GM19324 (cell line): ENCODE measurements at regions not wholly inside any gene's neighbourhood (a gene's known extent, or its start where the extent isn't known, plus 50 kb on each side); places are given as distances from the start of the nearest gene placed in this dataset.
A peak's percentile ranks its signal among the peaks of the same experiment; 100 is the strongest.
"Not testable (repeated sequence)": the region's sequence is repeated elsewhere in the genome, so short reads cannot be mapped to it uniquely, and the experiment has no call there.

Source experiments
- ATAC-seq: cut with Tn5 transposase; IDR thresholded peaks from one replicate; pipeline ENCODE4 v1.9.1; 2021; ENCODE audit warnings: mild to moderate bottlenecking, moderate library complexity; ENCODE audit not compliant: unreplicated experiment, low FRiP score

DNA sequence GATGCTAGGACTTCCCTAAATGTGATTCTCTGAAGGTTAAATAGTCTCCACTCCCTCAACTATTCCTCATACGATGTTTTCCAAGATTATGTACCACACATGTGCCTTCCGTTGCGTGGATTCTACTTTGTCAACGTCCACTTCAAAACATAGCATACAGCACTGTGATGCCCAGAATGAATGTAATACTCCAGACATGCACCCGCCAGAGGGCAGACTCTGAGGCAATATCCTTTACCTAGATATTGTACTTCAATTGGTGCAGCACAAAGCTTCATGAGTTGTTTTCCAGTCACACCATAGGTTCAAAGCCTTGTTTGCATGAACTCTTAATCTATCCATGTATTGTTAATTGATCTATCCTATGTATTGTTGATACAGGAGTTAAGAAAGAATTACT lies 201.0 kb upstream of the NABP1 start:
- ATAC-seq: no peak

DNA sequence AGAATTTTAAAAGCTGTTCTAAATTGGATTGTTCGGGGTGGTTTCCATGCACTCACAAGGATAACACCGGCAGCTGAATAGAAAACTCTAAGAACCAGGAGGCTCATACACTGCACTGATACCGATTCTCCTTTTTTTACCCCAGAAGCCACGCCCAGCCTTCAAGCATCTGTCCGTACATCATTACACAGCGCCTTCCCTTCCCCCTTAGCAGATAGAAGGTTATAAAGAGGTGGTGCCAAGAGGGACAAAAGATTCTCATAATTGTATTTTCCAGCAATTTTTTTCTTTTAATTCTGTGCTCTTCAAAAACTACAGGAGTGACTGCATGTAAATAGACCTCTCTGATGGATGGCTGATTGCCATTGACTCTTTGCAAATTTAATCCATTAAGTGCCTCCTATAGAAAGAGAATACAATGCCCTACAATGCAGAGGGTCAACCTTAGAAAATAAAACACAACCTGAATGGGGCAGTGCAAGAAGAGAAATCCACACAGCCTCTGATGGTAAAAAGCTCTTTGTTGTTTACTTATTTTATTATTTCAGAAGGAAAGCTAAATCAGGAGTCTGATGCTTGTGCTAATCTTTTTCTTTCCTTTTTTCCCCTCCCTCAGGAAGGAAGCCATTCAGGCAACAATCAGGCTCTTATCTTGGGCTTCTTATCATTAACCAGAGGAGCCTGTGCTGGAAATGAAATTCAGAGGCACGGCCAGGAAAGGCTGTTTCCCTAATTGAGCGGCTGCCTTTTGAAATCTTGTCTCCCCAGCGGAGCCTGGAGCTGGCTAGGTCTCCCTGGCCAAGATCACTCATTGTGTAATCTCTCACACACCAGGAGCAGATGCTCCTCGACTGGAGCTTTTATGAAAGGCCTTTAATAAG lies 198.9 kb upstream of the NABP1 start:
- ATAC-seq: no peak

DNA sequence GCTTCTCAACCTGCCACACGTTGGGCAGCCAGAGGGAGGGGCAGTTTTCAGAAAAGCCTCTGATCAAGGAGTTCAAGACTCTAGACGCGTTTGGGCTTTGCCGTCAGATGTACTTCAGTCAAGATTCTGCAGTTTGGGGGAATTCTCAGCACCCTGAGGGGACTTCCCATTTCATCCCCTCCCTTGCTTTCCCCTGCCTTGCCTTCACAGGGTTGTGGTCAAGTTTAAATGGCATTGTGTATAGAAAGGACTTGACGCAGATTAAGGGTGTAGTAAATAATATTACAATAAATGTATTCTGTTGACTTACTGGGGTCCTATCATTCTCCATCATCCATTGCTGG lies 198.3 kb upstream of the NABP1 start:
- peak; percentile 48 for ATAC-seq

DNA sequence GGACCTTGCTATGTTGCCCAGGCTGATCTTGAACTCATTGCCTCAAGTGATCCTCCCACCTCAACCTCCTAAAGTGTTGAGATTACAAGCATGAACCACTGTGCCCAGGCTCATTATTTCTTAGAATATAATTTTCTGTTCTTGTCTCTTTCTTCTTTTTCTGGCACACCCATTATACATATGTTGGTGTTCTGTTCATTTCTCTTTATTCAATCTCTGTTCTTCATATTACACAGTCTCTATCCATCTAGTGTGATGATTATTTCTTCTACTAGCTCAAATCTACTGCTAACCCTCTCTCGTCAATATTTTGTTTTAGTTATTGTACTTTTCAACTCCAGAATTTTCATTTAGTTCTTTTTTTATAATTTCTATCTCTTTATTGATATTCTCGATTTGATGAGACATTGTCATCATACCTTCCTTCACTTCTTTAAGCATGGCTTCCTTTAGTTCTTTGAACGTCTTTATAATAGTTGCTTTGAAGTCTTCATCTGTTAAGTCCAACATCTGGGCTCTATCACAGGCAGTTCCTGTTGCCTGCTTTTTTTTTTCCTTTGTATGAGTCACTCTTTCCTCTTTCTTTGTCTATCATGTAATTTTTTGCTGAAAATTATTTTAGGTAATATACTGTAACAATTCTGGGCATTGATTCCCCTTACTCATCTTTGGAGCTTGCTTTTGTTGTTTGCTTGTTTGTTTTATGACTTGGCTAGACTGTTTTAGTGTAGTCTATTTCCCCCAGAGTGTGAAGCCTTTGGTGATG lies 196.4 kb upstream of the NABP1 start:
- no peak for ATAC-seq

DNA sequence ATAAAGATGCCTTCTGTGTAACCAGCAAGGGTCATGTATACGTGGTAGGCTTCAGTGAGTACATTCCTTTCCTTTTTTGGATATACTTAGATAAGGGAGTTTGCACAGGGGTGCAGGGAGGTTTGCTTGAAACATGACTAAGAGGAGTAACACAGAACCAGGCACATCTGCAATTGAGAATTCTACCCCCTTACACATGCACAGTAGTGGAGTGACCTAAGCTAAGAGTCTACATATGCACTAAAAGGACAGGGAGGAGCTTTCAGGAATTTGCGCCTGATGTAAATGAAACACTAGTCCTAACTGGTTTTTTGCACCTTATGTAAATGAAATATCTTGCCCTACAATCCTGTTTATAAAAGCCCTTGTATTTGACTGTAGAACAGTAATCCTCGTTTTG lies 194.8 kb upstream of the NABP1 start:
- no peak for ATAC-seq

DNA sequence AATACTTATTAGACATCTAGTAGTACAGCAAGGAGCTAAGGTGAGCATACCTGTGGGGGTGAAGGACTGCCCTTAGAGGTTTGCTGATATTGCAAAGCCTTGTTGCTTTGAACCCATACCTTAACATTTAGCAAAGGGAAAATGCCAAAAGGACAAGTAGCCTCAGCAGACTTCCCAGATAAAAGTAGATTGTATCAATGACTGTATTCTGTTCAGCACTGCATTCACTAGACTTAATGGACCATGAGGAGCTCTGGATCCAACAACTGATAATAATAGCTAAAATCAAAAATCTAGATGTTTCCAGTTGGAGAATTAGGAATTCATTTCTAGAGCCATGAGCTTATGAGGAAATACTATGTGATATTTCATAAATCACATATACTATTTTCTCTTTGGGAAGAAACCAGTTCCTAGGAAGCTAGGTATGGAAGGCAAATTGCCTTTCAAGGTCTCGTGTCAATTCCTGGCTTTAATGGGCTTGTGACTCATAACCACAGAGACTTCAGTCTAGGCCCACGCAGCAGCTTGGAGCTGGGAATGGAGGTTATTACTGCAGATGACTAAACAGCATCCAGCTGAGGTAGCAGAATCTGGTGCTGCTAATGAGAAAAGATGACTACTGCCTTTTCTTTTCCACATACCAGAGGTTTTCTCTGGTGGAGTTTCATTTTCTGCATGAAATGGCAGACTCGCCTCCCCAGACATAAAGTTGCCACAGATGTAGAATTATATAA lies 191.2 kb upstream of the NABP1 start:
- ATAC-seq: no peak

DNA sequence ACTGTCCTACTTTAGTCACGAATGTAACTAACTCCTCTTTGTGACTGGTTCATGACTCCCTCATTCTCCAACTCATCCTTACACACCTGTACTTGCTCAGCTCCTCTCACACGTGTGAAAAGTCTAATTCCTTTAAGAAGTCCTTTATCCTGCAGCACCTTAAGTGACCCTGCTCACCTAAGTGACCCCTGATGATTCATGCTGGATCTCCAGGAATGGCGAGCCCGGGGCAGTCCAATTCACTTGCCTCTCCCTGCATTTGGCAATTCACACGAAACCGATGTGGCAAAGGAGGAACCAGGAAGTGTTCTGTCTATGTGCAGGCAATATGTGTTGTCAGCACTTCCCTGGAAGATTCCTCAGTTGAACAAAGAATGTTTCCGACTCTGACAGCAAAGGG lies 189.8 kb upstream of the NABP1 start:
- ATAC-seq: no peak

DNA sequence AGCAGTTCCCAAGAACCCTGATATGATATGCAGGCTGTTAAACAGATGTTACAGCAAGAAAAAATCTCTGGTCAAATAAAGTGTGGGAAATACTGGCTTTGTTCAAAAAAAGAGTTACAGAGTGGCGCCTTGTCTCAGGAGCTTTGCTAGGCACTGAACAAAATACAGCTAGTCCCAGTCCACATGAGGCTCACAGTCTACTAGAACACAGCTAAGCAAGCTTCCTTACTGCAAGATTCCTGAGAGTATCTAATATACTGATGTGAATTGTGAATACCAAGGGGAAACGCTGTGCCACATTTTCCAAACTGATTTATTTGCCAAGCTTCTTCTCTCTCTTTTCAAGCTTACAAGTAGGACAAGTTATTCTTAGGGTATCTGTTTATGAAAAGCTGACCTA lies 188.8 kb upstream of the NABP1 start:
- ATAC-seq: no peak

DNA sequence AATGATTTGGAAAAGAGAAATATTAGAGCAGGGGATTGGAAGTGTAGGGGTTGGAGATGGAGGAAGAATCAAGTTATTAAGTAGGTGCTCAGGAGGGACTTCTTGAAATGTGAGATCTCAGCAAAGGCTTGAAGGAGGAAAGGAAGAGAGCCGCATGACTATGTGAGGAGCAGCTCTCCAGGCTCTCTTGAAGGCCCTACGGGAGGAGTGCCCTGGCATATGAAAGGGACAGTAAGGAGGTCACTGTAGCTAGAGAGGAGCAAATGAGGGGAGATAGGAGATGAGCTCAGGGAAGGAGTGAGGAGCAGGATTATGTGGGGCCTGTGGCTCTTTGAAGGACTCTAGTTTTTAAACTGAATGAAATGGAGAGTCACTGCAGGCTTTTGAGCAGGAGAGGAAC lies 181.1 kb upstream of the NABP1 start:
- ATAC-seq: no peak

DNA sequence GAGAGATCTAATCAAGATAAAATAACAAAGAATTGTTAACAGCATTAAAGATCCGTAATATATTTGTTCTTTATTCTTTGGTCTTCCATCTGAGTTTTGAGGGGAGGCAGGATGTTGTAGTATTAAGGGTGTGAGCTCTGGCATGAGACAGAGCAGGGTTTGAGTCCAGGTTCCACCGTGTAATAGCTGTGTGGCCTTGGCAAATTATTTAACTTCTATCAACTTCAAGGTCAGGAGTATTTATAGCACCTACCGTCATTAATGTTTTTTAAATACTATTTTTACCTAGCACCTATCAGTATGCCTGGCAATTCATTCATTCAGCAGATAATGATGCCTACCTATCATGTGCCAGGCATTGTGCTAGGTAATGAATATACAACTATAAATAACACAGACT lies 180.1 kb upstream of the NABP1 start:
- no peak for ATAC-seq

DNA sequence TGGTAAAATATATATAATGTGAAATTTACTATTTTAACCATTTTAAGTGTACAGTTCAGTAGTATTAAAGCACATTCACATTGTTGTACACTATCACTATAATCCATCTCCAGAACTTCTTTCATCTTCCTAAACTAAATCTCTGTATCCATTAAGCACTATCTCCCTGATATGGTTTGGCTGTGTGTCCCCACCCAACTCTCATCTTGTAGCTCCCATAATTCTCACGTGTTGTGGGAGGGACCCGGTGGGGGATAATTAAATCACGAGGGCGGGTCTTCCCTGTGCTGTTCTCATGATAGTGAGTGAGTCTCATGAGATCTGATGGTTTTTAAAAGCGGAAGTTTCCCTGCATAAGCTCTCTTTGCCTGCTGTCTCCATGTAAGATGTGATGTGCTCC lies 178.9 kb upstream of the NABP1 start:
- ATAC-seq: no peak

DNA sequence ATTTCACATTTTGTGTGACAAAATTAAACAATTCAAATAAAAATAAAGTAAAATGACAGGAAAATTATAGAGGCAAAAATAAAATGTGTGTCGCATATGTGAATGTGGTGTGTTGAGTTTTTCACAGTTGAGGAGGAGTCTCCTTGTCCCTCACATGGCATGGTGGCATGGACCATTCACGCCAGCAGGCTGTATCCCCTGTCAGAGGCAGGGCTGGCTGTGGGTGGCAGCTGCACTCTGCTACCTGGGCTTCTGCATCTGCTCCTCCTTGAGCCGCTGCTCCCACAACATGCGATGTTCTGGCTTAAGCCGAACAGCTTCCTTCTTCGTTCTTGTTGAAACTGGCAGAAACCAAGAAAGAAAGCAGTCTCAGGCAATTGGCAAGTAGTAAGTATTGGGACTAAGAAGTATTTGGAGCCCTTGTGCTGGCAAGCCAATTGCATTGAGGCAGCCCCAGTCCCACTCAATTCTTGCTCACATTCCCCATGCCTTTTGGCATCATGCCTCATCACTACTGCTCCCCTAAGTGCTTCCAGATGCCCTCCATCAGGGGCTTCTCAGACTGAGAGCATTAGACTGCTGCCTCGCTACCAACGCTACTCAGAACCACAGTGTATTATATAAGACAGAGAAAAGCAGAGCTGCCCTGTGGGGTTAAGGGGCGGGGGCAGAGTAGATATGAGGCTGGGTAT lies 177.9 kb upstream of the NABP1 start:
- ATAC-seq: no peak

DNA sequence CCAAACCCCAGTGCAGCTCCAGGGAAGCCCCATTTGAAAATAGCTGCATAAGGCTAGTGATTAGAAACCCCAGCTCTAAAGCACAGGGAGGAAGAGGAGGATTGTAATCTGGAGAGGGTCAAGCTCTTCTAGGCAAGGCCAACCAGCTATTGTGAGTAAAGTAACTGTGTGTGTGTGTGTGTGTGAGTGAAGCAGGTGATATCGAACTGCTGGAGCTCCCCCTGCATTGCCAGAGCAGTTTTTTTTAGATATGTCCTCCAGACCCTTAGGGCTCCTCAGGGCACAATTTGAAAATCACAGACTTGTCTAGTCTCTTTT lies 177.4 kb upstream of the NABP1 start:
- ATAC-seq: no peak

DNA sequence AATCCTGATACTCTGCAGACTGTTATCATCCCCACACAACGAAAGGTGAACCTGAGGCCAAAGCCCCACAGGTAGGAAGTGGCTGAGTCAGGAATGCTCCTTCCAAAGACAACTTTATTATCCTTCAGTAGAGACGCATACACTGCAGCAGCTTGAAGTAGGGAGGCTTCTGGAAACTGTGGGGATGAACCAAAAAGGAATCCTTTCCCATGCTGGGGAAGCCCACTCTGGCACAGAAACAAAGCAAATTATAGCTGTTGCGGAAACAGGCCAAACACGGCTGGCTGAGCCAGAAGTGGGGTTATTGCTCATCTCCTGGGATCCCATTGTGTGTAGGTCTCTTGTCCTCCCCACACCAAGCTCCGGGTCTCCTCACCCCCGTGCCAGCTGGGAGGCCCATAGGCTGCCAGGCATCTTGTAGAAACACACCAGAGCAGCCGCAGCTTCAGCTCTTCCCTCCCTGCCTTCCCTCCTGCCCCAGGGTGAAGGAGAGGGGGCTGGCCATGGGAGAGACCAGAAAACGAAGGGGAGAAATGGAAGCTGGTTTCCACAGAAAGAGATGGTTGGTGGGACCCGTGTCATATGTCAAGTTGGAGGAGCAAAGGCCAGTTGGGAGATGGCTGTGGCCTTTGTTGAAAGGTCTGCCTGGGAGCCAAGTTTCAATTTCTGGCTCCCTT lies 176.9 kb upstream of the NABP1 start:
- ATAC-seq: no peak

DNA sequence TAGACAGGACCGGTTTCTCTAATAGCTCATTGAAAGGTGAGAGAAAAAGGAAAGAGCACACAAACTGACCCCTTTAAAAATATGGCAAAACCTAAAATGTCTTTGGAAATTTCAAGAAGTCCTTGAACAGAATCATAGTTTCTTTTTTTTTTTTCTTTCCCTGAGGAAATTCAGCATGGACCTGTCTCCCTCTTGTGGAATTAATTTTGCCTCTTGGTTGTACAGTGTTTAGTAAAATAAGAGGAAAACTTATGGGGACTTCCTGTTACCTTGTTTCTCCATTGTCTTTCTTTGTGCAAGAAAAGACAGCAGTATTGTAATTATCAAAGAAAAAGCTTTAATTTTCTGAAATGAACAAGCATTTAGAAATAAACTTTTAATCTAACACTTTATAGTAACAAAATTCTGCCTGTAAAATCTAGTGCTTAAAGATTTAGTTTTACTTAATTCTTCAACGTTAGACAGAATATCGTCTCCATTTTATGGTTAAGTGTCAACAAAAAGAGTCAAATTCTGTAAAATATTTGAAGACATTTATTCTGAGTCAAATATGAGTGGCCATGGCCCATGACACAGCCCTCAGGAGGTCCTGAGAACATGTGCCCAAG lies 176.3 kb upstream of the NABP1 start:
- ATAC-seq: no peak

DNA sequence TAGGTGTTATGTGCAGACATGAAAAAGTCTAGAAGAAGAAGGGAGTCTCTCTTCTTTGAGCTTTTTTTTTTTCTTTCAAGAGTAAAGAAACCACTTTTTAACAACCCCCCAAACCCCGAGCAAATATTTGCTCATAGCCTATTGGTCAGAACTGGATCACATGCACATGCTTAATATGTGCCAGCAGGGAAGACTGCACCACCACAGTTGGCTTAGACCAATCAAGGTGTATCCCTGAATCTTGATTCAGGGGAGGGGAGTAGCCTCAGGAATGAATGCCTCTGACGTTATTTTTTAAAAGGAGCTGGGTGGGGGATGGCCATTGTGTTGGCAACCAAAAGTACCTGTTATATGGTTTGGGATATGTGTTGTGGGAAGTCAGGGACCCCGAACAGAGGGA lies 171.4 kb upstream of the NABP1 start:
- no peak for ATAC-seq

DNA sequence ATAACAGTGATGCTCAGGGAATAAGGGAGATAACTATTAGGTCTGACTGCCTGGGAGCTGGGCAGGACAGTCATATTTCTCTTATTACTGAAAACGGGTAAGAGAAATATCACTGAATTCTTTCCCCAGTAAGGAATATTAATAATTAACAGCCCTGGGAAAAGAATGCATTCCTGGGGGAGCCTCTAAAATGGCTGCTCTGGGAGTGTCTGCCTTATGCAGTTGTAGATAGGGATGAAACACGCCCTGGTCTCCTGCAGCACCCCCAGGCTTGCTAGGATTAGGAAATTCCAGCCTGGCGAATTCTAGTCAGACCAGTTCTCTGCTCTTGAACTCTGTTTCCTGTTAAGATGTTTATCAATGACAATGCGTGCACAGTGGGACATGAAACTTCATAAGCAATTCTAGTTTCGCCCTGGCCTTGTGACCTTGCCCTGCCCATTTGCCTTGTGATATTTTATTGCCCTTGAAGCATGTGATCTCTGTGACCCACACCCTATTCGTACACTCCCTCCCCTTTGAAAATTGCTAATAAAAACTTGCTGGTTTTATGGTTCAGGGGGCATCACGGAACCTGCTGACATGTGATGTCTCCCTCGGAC lies 170.6 kb upstream of the NABP1 start:
- not testable (repeated sequence) for ATAC-seq

DNA sequence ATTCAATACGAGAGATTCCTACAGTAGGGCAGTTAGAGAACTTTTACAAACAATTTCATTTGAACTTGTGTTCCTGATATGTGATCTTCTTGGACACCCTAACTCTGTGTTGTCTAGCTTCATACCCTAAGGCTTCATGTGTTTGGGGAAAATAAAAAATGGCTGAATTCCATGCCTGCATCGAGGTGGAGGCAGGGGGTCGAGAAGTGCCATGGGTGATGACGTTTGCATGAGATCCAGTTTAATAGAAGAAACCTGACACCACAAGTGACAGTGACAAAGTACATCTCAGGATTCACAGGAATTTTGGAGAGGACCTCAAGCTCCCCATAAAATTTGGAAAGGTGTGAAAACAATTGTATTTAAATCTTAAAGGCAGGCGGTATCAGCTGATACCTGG lies 169.2 kb upstream of the NABP1 start:
- ATAC-seq: no peak

DNA sequence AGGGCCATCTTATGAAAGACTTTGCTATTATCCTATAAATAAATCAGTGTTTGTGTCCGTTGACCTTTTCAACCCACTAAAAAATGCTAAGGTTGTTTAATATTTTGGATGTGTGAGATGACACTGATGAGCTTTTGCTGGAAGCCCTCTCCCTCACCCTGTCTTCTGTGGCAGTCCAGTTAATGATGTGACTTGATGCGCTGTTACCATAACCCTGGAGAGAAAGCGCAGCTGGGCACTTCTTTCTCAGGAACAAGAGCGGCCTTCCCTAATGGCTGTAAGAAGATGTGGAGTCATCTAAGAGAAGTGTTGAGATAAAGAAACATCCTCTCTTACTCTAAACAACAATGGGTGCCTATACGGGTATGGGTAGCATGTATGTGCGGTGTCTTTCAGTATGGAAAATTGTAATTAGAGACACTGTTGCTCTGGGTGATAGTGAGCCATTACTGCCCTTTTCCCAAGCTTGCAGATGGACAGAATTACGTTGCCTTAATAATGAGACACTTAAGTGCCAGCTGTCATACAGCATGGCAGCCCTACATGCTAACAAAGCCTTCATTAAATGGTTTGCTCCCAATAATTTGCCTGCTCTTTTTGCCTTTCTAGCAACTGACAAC lies 165.6 kb upstream of the NABP1 start:
- ATAC-seq: no peak
